MCF 10A (cell line): ENCODE measurements at regions not wholly inside any gene's neighbourhood (a gene's known extent, or its start where the extent isn't known, plus 50 kb on each side); places are given as distances from the start of the nearest gene placed in this dataset.

Experiments
- BruUV-seq: library from RNA; stranded (reverse); fragments of 400-500 nt; replicated peaks from 2 replicates; lab custom pipeline; 2021; lab: Mats Ljungman, UMichigan
- CTCF ChIA-PET: fragments of 300-600 bp; sonication (Branson Sonifier 250); formaldehyde crosslinking; extraction: SDS; loops from one replicate; lab custom pipeline; 2021; ENCODE audit warnings: antibody characterized with exemption, inconsistent platforms; lab: Yijun Ruan, JAX
- POLR2A ChIA-PET: fragments of 300-600, 350-650 bp; sonication (Branson Sonifier 250); formaldehyde crosslinking; extraction: SDS; loops from one replicate; lab custom pipeline; 2020; ENCODE audit warnings: antibody characterized with exemption, inconsistent platforms; lab: Yijun Ruan, JAX
- DNase-seq: peaks from one replicate; pipeline ENCODE4 v3.0.0-alpha.2; 2018; ENCODE audit not compliant: unreplicated experiment
- H3K27ac Mint-ChIP-seq: one replicate; pipeline ENCODE4 v1.8.0; 2022; ENCODE audit warnings: mild to moderate bottlenecking, low read depth, mixed read lengths; ENCODE audit not compliant: unreplicated experiment
- H3K27me3 Mint-ChIP-seq: one replicate; pipeline ENCODE4 v1.8.0; 2022; ENCODE audit warnings: mixed read lengths; ENCODE audit not compliant: insufficient read depth, unreplicated experiment
- H3K36me3 Mint-ChIP-seq: one replicate; pipeline ENCODE4 v1.8.0; 2022; ENCODE audit warnings: mild to moderate bottlenecking, moderate library complexity, mixed read lengths; ENCODE audit not compliant: insufficient read depth, unreplicated experiment
- H3K4me1 Mint-ChIP-seq: one replicate; pipeline ENCODE4 v1.8.0; 2022; ENCODE audit warnings: mixed read lengths; ENCODE audit not compliant: insufficient read depth, unreplicated experiment
- H3K4me3 Mint-ChIP-seq: one replicate; pipeline ENCODE4 v1.8.0; 2022; ENCODE audit warnings: mild to moderate bottlenecking, moderate library complexity, mixed read lengths; ENCODE audit not compliant: unreplicated experiment
- H3K9me3 Mint-ChIP-seq: one replicate; pipeline ENCODE4 v1.8.0; 2022; ENCODE audit warnings: mixed read lengths; ENCODE audit not compliant: unreplicated experiment
- intact Hi-C: fragments of 100-400 bp; cut with micrococcal nuclease; formaldehyde crosslinking; loops from 2 replicates; pipeline ENCODE4 v1.14.1; 2022
- TF ChIP-seq, protein P1 (sequence below): fragments of 200-600 bp; IDR thresholded peaks from one replicate; pipeline ENCODE4 v1.8.0; 2022; ENCODE audit warnings: antibody characterized with exemption, mild to moderate bottlenecking; ENCODE audit not compliant: unreplicated experiment

DNA sequence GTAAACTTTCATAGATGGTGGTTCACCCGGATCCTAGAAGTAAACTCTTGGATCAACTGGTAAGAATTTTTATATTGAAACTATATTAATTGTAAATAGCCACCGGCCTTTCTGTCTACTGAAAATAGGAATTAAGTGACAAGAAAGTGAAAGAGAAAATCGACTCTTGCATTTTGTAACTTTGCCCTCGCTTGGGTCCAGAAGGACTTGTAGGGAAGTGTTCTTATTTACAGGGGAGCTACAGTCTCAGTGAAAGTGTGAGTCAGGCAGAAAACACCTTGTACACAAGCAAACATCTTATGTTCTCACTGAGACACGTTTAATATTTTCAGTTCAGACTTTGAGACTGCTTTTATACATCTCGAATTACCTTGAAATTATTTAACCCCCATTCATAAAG lies 238.9 kb downstream of the BLID start:
- Mint-ChIP-seq H3K9me3 (no peaks in the 10 kb centered on the region), H3K27me3 (no peaks in the 10 kb centered on the region), H3K36me3 (peaks cover 6% of the 10 kb centered on the region), H3K27ac (no peak overlapping the region), H3K4me3 (no peak overlapping the region), H3K4me1 (peaks cover 6% of the 10 kb centered on the region)
- ChIA-PET POLR2A (no interaction called here), CTCF (no interaction called here)
- no TSS peak for BruUV-seq
- intact Hi-C loops = no loop called here
- DNase-seq = no peak
- TF ChIP-seq, protein P1, sequence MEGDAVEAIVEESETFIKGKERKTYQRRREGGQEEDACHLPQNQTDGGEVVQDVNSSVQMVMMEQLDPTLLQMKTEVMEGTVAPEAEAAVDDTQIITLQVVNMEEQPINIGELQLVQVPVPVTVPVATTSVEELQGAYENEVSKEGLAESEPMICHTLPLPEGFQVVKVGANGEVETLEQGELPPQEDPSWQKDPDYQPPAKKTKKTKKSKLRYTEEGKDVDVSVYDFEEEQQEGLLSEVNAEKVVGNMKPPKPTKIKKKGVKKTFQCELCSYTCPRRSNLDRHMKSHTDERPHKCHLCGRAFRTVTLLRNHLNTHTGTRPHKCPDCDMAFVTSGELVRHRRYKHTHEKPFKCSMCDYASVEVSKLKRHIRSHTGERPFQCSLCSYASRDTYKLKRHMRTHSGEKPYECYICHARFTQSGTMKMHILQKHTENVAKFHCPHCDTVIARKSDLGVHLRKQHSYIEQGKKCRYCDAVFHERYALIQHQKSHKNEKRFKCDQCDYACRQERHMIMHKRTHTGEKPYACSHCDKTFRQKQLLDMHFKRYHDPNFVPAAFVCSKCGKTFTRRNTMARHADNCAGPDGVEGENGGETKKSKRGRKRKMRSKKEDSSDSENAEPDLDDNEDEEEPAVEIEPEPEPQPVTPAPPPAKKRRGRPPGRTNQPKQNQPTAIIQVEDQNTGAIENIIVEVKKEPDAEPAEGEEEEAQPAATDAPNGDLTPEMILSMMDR = no peak

DNA sequence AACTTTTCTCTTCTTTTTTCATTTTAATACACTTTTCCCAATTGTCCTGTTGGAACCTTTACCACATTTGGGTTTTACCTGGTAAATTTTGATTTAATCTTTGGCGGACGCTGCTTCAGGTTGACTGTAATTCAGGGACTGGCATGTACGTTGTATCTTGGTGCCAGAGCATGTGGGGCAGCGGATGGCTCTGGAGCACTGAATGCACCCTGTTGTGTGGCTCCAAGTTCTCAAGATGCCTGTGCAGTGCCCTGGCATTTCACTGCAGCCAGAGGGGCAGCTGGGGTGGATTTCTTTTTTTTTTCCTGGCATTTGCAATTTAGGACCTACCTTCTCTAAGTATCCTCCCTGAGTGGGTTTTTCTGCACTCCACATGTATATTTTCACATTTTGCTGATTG lies 242.2 kb downstream of the BLID start:
- no peak overlapping the region for H3K27ac Mint-ChIP-seq
- H3K36me3 Mint-ChIP-seq = peaks cover 6% of the 10 kb centered on the region
- CTCF ChIA-PET = interaction anchor here (0.6 kb wide), 1 partner anchor 52 kb away, joined by 3 read pairs; no protein-coding TSS in a partner anchor
- DNase-seq = no peak
- no peaks in the 10 kb centered on the region for H3K9me3 Mint-ChIP-seq
- POLR2A ChIA-PET = no interaction called here
- TF ChIP-seq, protein P1 = no peak
- no peak overlapping the region for H3K4me3 Mint-ChIP-seq
- H3K4me1 Mint-ChIP-seq = peaks cover 18% of the 10 kb centered on the region
- intact Hi-C loops = no loop called here
- BruUV-seq = no TSS peak
- H3K27me3 Mint-ChIP-seq = no peaks in the 10 kb centered on the region

DNA sequence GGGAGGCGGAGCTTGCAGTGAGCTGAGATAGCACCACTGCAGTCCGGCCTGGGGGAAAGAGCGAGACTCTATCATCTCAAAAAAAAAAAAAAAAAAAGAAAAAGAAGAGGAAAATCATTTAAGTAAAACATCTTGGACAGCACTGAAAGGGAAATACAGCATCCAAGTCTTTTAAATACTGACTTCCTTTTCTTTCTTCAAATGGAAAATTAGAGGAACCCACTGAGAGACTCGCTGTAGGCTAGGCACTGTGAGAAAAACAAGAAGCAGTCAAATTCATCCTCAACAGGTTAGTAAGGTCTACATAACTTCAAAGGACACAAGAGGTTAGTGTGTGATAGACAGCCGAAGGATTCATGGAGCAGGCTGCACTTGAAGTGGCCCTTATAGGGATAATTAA lies 243.7 kb downstream of the BLID start:
- ChIA-PET POLR2A (no interaction called here), CTCF (no interaction called here)
- Mint-ChIP-seq H3K36me3 (peaks cover 6% of the 10 kb centered on the region), H3K9me3 (no peaks in the 10 kb centered on the region), H3K4me1 (peaks cover 18% of the 10 kb centered on the region), H3K4me3 (no peak overlapping the region), H3K27ac (no peak overlapping the region), H3K27me3 (no peaks in the 10 kb centered on the region)
- BruUV-seq = no TSS peak
- TF ChIP-seq, protein P1 = no peak
- DNase-seq = no peak
- intact Hi-C loops = no loop called here

DNA sequence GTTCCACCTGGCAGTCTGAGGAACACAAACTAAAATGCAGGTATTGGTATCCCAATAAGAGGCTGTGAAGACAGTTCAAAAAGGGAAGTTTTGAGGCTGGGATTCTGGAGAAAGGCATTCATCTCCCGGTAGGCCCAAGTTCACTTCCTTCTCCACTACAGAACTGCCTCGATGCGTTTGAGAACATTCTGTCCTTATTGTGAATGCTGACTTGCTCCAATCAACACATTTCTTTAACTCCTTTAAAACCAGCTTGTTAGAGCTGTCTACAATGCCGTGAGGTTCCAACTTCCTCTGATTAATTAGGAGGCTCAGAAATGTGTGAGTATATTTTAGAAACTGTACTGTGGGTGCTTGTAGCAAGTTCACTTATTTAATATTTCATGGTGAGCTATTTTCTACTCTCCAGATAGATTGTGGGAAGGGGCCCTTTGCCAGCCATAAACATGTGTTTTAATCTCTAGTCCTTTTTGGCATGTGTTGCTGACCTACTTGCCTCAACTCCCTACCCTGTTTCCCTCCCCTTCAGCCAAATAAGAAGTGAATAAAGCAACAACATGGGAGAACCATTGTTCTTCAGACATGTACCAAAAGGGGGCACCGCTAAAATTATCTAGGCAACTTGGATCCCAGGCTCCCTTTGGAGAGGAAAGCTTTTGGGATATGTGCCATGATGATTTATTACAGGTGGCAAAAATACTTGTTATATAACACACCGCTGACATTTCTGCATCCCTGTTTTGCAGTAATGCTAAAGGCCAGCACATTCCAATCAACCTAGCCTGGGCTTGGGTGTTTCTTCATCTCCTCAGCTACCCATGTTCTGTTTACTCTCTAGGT lies 245.6 kb downstream of the BLID start:
- Mint-ChIP-seq H3K27me3 (no peaks in the 10 kb centered on the region), H3K4me1 (peaks cover 18% of the 10 kb centered on the region), H3K4me3 (no peak overlapping the region), H3K36me3 (peaks cover 4% of the 10 kb centered on the region), H3K9me3 (no peaks in the 10 kb centered on the region), H3K27ac (no peak overlapping the region)
- POLR2A ChIA-PET = interaction anchor here (0.6 to 0.8 kb wide), 3 partner anchors 14 to 65 kb away, joined by 3 read pairs; no protein-coding TSS in a partner anchor
- BruUV-seq = no TSS peak
- CTCF ChIA-PET = interaction anchor here (0.6 kb wide), 1 partner anchor 173 kb away, joined by 3 read pairs; no protein-coding TSS in a partner anchor
- peak; percentile 38 for DNase-seq
- intact Hi-C loops = no loop called here
- TF ChIP-seq, protein P1 = no peak
